ENCODE measurements at regions not wholly inside any gene's neighbourhood (a gene's known extent, or its start where the extent isn't known, plus 50 kb on each side); places are given as distances from the start of the nearest gene placed in this dataset.

- no peak overlapping the region for H3K4me3 ChIP-seq
- no peaks in the 10 kb centered on the region for H3K9me3 ChIP-seq (replicated peaks; ENCODE audit: control insufficient read depth, insufficient read depth, low read depth, low read length)
- CTCF ChIA-PET (ENCODE audit: low intra/inter-chr PET ratio): no interaction called here
- H3K9me1 ChIP-seq (ENCODE audit: control insufficient read depth, insufficient read depth, low read length): no peaks in the 10 kb centered on the region
- no peaks in the 10 kb centered on the region for H4K20me1 ChIP-seq (replicated peaks; ENCODE audit: control insufficient read depth, insufficient read depth, low read length)
- no peak overlapping the region for H3K9ac ChIP-seq (ENCODE audit: insufficient read depth in 1 of 2, low read depth in 2 of 2, low read length in 2 of 2)
- no peaks in the 10 kb centered on the region for H3K27me3 ChIP-seq (ENCODE audit: control insufficient read depth in 2 of 2, insufficient read depth in 2 of 2, low read length in 2 of 2)
- H3K27ac ChIP-seq (ENCODE audit: extremely low read depth, low read depth, low read length): no peak overlapping the region
- H2AFZ ChIP-seq (ENCODE audit: low read depth, low read length): no peak overlapping the region
- TF ChIP-seq RBM14 (IDR thresholded peaks at IDR 0.05; ENCODE audit: borderline replicate concordance, insufficient read depth, low read depth, low read length) (no peak), PYGO2 (tag; IDR thresholded peaks at IDR 0.05) (no peak), ETV1 (tag; conservative IDR thresholded peaks at IDR 0.05; ENCODE audit: low read depth) (no peak), ZNF551 (CRISPR knock-in tag; IDR thresholded peaks at IDR 0.05) (no peak), ZZZ3 (IDR thresholded peaks at IDR 0.05) (no peak), PHB (CRISPR knock-in tag; IDR thresholded peaks at IDR 0.05) (no peak), IRF2 (CRISPR knock-in tag; IDR thresholded peaks at IDR 0.05) (no peak), MAZ (CRISPR knock-in tag; conservative IDR thresholded peaks at IDR 0.05 in 1 of 2, IDR thresholded peaks at IDR 0.05 in 1 of 2) (no peak), SRSF7 (optimal IDR thresholded peaks at IDR 0.05; ENCODE audit: low read depth, low read length) (no peak), BRD4 (IDR thresholded peaks at IDR 0.05) (no peak), C11orf30 (IDR thresholded peaks at IDR 0.05; ENCODE audit: low read depth) (no peak), ZEB2 (IDR thresholded peaks at IDR 0.05) (no peak), BACH1 (tag; IDR thresholded peaks at IDR 0.05) (no peak)
- TF ChIP-seq, protein P1, sequence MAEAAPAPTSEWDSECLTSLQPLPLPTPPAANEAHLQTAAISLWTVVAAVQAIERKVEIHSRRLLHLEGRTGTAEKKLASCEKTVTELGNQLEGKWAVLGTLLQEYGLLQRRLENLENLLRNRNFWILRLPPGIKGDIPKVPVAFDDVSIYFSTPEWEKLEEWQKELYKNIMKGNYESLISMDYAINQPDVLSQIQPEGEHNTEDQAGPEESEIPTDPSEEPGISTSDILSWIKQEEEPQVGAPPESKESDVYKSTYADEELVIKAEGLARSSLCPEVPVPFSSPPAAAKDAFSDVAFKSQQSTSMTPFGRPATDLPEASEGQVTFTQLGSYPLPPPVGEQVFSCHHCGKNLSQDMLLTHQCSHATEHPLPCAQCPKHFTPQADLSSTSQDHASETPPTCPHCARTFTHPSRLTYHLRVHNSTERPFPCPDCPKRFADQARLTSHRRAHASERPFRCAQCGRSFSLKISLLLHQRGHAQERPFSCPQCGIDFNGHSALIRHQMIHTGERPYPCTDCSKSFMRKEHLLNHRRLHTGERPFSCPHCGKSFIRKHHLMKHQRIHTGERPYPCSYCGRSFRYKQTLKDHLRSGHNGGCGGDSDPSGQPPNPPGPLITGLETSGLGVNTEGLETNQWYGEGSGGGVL (CRISPR knock-in tag; IDR thresholded peaks at IDR 0.05): no peak
- POLR2A ChIA-PET: no interaction called here
- ATAC-seq: no peak
- no peak for DNase-seq (ENCODE audit: extremely low read depth in 1 of 4, low spot score in 3 of 4)
- H3K36me3 ChIP-seq (ENCODE audit: control insufficient read depth, insufficient read depth, low read length): no peaks in the 10 kb centered on the region
- in situ Hi-C loops (cut with MboI) (no loop called here), intact Hi-C loops (cut with micrococcal nuclease) (no loop called here)
- no peak overlapping the region for H3K4me2 ChIP-seq (ENCODE audit: insufficient read depth, low read length)
- no peaks in the 10 kb centered on the region for H3K79me2 ChIP-seq (ENCODE audit: control insufficient read depth, insufficient read depth, low read length)
- no TSS peak for BruUV-seq (replicated peaks)
- no peak for FAIRE-seq
- H3K4me1 ChIP-seq (replicated peaks in 1 of 2; ENCODE audit: control insufficient read depth in 2 of 2, insufficient read depth in 2 of 2, low read length in 2 of 2): no peaks in the 10 kb centered on the region
Observed at GRCh38 chr6:153634416-153634815, 404.6 kb upstream of the OPRM1 start.
